Neural progenitor cell (in vitro differentiated cells): ENCODE measurements at regions not wholly inside any gene's neighbourhood (a gene's known extent, or its start where the extent isn't known, plus 50 kb on each side); places are given as distances from the start of the nearest gene placed in this dataset.

ENCODE experiments used
- DNase-seq: peaks from one replicate; pipeline ENCODE4 v3.0.0-alpha.2; 2016; ENCODE audit warnings: low spot score
- H2AFZ ChIP-seq: fragments of 200-600 bp; sonication (generic); replicated peaks from 2 replicates; pipeline ENCODE4 v1.6.1; 2016; ENCODE audit warnings: antibody characterized with exemption
- H3F3A ChIP-seq: fragments of 200-600 bp; sonication (generic); 2 replicates; pipeline ENCODE4 v1.6.1; 2016; ENCODE audit warnings: antibody characterized with exemption, low read depth
- H3K27ac ChIP-seq: fragments of 200-600 bp; sonication (generic); 2 replicates; pipeline ENCODE4 v1.5.1; 2016; ENCODE audit warnings: mild to moderate bottlenecking
- H3K27me3 ChIP-seq: fragments of 200-600 bp; sonication (generic); 2 replicates; pipeline ENCODE4 v1.6.1; 2016; ENCODE audit warnings: mild to moderate bottlenecking, moderate library complexity
- H3K36me3 ChIP-seq: fragments of 200-600 bp; sonication (generic); 2 replicates; pipeline ENCODE4 v1.5.1; 2016
- H3K4me1 ChIP-seq: fragments of 200-600 bp; sonication (generic); 2 replicates; pipeline ENCODE4 v1.6.1; 2016; ENCODE audit warnings: mixed run types
- H3K4me2 ChIP-seq: fragments of 200-600 bp; sonication (generic); 2 replicates; pipeline ENCODE4 v1.6.1; 2016
- H3K4me3 ChIP-seq: fragments of 200-600 bp; sonication (generic); 2 replicates; pipeline ENCODE4 v1.5.1; 2016
- H3K79me2 ChIP-seq: fragments of 200-600 bp; sonication (generic); 2 replicates; pipeline ENCODE4 v1.6.1; 2016; ENCODE audit warnings: low read depth
- H3K9ac ChIP-seq: fragments of 200-600 bp; sonication (generic); 2 replicates; pipeline ENCODE4 v1.6.1; 2016
- H3K9me3 ChIP-seq: fragments of 200-600 bp; sonication (generic); 2 replicates; pipeline ENCODE4 v1.5.1; 2016; ENCODE audit warnings: low read depth
- H4K20me1 ChIP-seq: fragments of 200-600 bp; sonication (generic); 2 replicates; pipeline ENCODE4 v1.6.1; 2016; ENCODE audit warnings: low read depth
- H3K27ac Mint-ChIP-seq: 3 replicates; pipeline ENCODE4 v1.8.0; 2021; ENCODE audit warnings: mixed read lengths
- H3K27me3 Mint-ChIP-seq: 2 replicates; pipeline ENCODE4 v1.8.0; 2022; ENCODE audit warnings: low read depth, mild to moderate bottlenecking, inconsistent platforms, moderate library complexity, mixed read lengths; ENCODE audit not compliant: insufficient read depth
- H3K36me3 Mint-ChIP-seq: 3 replicates; pipeline ENCODE4 v1.8.0; 2021; ENCODE audit warnings: mixed read lengths
- H3K4me1 Mint-ChIP-seq: 3 replicates; pipeline ENCODE4 v1.8.0; 2021; ENCODE audit warnings: mixed read lengths
- H3K4me3 Mint-ChIP-seq: 3 replicates; pipeline ENCODE4 v1.8.0; 2021; ENCODE audit warnings: mild to moderate bottlenecking, moderate library complexity, mixed read lengths
- H3K9me3 Mint-ChIP-seq: 3 replicates; pipeline ENCODE4 v1.8.0; 2020; ENCODE audit warnings: mixed read lengths
- EZH2 ChIP-seq: fragments of 200-600 bp; sonication (generic); IDR thresholded peaks from 2 replicates; pipeline ENCODE4 v1.6.1; 2017; ENCODE audit warnings: antibody characterized with exemption, mild to moderate bottlenecking, moderate library complexity
- EZH2phosphoT487 ChIP-seq: fragments of 200-600 bp; sonication (generic); IDR thresholded peaks from 2 replicates; pipeline ENCODE4 v1.6.1; 2017; ENCODE audit warnings: antibody characterized with exemption
- TF ChIP-seq, protein P1 (sequence below): fragments of 200-600 bp; sonication (generic); IDR thresholded peaks from 2 replicates; pipeline ENCODE4 v1.5.1; 2017; ENCODE audit warnings: antibody characterized with exemption, mild to moderate bottlenecking

DNA sequence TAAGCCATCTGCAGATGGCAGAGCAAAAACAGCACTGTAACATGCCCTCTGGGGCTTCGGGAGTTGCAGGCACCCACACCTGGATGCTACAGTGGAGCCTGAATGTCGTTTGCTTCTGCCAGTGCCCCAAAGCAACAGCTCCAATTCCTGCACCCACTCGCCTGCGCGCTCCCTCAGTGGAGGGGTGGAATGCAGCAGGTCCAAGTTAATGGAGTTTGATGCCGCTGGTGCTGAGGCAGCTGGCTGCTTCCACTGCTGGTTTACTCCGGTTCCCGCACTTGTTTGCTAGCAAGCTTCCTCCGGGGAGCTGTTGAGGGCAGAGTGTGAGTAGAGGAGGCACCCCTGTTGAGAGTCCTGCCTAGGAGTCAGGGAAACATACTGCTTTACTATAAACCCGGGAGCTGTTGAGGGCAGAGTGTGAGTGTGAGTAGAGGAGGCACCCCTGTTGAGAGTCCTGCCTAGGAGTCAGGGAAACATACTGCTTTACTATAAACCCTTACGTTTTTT, 584.0 kb upstream of the TMPRSS15 start:
- no peak overlapping the region for H3K27ac Mint-ChIP-seq
- no peaks in the 10 kb centered on the region for H3K36me3 Mint-ChIP-seq

DNA sequence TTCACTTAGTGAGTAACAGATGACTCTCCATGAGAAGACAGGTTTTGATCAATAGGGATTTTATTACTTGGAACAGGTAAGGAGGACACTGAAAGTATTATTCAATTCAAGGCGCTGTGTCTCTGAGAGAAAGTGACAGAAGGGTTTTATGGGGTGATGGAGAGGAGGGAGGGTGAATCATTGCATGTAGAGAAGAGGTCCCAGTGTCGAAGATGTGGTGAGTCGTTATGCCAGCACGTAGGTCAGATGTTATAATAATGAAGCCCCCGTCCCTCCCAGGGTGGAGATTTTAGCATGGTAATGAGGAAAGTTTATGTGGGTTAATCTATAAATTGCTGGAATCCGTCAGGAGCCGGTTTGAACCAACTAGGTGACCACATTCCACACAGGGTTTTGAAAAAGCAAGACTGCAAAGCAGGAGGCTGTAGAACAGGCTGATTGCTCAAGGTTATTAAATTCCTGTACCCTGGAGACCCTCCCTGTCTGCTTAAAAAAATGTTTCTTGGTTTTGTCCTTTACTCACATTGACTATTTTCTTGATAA, 586.4 kb upstream of the TMPRSS15 start:
- Histone ChIP-seq H3K9ac (no peak overlapping the region), H3K79me2 (no peaks in the 10 kb centered on the region), H3K4me3 (no peak overlapping the region), H3K27me3 (no peaks in the 10 kb centered on the region), H2AFZ (no peak overlapping the region), H4K20me1 (no peaks in the 10 kb centered on the region), H3K4me2 (no peak overlapping the region), H3K27ac (no peak overlapping the region), H3K4me1 (no peaks in the 10 kb centered on the region), H3K36me3 (no peaks in the 10 kb centered on the region), H3K9me3 (no peaks in the 10 kb centered on the region), H3F3A (no peaks in the 10 kb centered on the region)
- Mint-ChIP-seq H3K36me3 (no peaks in the 10 kb centered on the region), H3K27ac (no peak overlapping the region), H3K9me3 (peaks cover 2% of the 10 kb centered on the region), H3K4me3 (no peak overlapping the region), H3K27me3 (peaks cover 4% of the 10 kb centered on the region), H3K4me1 (no peaks in the 10 kb centered on the region)
- TF ChIP-seq EZH2phosphoT487: no peak
- TF ChIP-seq EZH2: no peak
- TF ChIP-seq, protein P1, sequence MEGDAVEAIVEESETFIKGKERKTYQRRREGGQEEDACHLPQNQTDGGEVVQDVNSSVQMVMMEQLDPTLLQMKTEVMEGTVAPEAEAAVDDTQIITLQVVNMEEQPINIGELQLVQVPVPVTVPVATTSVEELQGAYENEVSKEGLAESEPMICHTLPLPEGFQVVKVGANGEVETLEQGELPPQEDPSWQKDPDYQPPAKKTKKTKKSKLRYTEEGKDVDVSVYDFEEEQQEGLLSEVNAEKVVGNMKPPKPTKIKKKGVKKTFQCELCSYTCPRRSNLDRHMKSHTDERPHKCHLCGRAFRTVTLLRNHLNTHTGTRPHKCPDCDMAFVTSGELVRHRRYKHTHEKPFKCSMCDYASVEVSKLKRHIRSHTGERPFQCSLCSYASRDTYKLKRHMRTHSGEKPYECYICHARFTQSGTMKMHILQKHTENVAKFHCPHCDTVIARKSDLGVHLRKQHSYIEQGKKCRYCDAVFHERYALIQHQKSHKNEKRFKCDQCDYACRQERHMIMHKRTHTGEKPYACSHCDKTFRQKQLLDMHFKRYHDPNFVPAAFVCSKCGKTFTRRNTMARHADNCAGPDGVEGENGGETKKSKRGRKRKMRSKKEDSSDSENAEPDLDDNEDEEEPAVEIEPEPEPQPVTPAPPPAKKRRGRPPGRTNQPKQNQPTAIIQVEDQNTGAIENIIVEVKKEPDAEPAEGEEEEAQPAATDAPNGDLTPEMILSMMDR: no peak
- no peak for DNase-seq

More for the DNA sequence above, 584.0 kb upstream of the TMPRSS15 start:
- Mint-ChIP-seq H3K4me3 (no peak overlapping the region), H3K4me1 (no peaks in the 10 kb centered on the region), H3K27me3 (peaks cover 4% of the 10 kb centered on the region), H3K9me3 (peaks cover 2% of the 10 kb centered on the region)
- Histone ChIP-seq H3K27ac (no peak overlapping the region), H3K9ac (no peak overlapping the region), H4K20me1 (no peaks in the 10 kb centered on the region), H3K79me2 (no peaks in the 10 kb centered on the region), H3K36me3 (no peaks in the 10 kb centered on the region), H2AFZ (no peak overlapping the region), H3K9me3 (no peaks in the 10 kb centered on the region), H3K27me3 (no peaks in the 10 kb centered on the region), H3K4me3 (no peak overlapping the region), H3K4me1 (no peaks in the 10 kb centered on the region), H3F3A (no peaks in the 10 kb centered on the region), H3K4me2 (no peak overlapping the region)
- no peak for DNase-seq
- TF ChIP-seq, protein P1: no peak
- TF ChIP-seq EZH2phosphoT487 (no peak), EZH2 (no peak)

GRCh38 chr21:18991846-18992245, 588.3 kb upstream of the TMPRSS15 start:
- no peak overlapping the region for H3K4me3 ChIP-seq
- H3F3A ChIP-seq: no peaks in the 10 kb centered on the region
- no peaks in the 10 kb centered on the region for H3K79me2 ChIP-seq
- H3K36me3 Mint-ChIP-seq: no peaks in the 10 kb centered on the region
- H3K4me2 ChIP-seq: no peak overlapping the region
- H3K9me3 ChIP-seq: no peaks in the 10 kb centered on the region
- no peak overlapping the region for H3K27ac ChIP-seq
- no peak overlapping the region for H2AFZ ChIP-seq
- H3K4me3 Mint-ChIP-seq: no peak overlapping the region
- no peaks in the 10 kb centered on the region for H3K4me1 ChIP-seq
- no peaks in the 10 kb centered on the region for H3K36me3 ChIP-seq
- no peaks in the 10 kb centered on the region for H3K4me1 Mint-ChIP-seq
- H4K20me1 ChIP-seq: no peaks in the 10 kb centered on the region
- peaks cover 4% of the 10 kb centered on the region for H3K27me3 Mint-ChIP-seq
- no peak for DNase-seq
- H3K27ac Mint-ChIP-seq: no peak overlapping the region
- TF ChIP-seq EZH2phosphoT487 (no peak), EZH2 (no peak)
- TF ChIP-seq, protein P1: no peak
- peaks cover 2% of the 10 kb centered on the region for H3K9me3 Mint-ChIP-seq
- no peak overlapping the region for H3K9ac ChIP-seq
- H3K27me3 ChIP-seq: no peaks in the 10 kb centered on the region
